HG03342 (cell line): ENCODE measurements at regions not wholly inside any gene's neighbourhood (a gene's known extent, or its start where the extent isn't known, plus 50 kb on each side); places are given as distances from the start of the nearest gene placed in this dataset.

Experiments used
- ATAC-seq: cut with Tn5 transposase; IDR thresholded peaks from one replicate; pipeline ENCODE4 v1.9.1; 2021; ENCODE audit warnings: mild to moderate bottlenecking, moderate library complexity; ENCODE audit not compliant: unreplicated experiment

DNA sequence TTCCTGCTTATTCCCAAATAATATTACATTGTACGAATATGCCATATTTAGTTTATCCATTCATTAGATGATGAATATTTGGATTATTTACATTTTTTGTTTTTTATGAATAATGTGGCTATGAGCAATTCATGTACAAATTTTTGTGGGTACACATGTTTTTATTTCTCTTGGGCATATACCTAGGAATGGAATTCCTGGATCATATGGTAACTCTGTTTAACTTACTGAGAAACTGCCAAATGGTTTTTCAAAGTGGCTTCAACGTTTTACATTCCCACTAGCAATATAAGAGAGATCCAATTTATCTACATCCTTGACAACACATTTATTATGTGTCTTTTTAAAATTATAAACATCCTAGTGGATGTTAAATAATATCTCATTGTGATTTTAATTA lies 362.0 kb upstream of the TMCO5A start:
- no peak for ATAC-seq

GRCh38 chr15:37574985-37575384 lies 359.5 kb upstream of the TMCO5A start:
- no peak for ATAC-seq

GRCh38 chr15:37576952-37577351 lies 357.5 kb upstream of the TMCO5A start:
- no peak for ATAC-seq

DNA sequence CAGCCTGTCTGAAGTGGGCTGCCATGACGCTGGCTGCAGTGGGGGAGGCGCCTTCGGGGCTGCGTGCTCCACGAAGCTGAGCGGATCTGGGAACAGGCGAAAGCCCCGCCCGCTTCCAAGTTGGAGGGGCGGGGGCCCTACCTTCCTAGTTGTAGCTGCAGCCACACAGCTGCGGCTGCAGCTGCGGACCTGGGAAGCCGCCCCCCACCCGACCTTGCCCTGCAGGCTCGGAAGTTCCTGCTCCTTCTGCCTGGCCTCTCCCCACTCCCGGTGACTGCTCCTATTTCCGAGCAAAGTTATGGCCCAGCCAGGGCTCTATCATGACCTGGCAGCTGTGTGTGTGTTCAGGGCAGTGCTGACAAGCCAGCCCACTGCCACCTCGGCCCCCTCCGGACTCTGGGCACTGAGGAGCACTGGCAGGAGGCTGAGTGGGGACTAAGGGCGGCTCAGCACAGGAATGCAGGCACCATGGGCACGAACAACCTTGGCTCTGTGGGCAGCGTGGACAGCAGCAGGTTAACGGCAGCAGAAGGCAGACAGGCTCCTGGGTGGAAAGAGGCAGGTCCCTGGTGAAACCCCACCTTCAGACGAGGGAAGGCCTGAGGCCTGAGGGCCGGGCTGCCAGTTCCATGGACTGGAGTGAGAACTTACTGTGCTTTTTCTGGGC lies 352.4 kb upstream of the TMCO5A start:
- ATAC-seq: no peak

DNA sequence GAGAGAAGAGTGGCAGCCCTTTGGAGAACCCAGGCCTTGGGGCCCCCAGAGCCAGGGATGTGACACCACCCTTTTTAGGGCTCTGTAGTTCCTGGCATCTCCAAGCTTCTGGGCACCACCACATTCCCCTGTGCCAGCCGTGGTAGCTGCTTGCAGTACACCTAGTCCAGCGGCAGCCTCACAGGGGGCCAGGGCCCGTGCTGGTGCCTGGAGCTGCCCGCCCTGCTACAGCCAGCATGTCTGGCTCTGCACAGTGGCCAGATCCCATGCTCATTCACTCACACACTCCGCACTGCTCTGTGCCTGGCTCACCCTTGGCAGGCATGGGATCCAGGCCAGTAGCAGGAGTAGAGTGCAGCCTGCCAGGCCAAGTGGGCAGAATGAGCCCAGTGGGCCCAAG lies 351.6 kb upstream of the TMCO5A start:
- ATAC-seq: no peak

GRCh38 chr15:37586011-37586583 lies 348.3 kb upstream of the TMCO5A start:
- ATAC-seq: no peak

DNA sequence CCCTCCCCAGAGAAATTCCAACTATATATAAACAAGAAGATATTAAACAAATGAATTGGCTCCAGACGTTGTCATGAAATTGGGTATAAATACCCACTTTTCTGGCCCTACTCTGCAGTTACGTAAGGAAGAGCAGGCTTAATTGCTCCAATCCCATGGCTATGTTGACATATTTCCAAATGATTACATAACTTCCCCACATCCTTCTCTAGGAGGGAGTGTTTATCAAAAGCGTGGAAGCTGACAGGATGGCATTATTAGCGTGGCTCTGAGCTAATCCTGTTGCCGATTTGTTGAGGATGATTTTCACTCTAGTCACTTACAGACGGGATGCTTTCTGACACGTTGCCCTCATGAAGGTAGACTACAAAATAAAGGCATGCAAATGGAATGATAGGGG lies 347.5 kb upstream of the TMCO5A start:
- ATAC-seq: no peak

- no peak for ATAC-seq
Measured at GRCh38 chr15:37594417-37594816, 340.0 kb upstream of the TMCO5A start.

GRCh38 chr15:37595426-37595970 lies 338.9 kb upstream of the TMCO5A start:
- ATAC-seq: no peak

DNA sequence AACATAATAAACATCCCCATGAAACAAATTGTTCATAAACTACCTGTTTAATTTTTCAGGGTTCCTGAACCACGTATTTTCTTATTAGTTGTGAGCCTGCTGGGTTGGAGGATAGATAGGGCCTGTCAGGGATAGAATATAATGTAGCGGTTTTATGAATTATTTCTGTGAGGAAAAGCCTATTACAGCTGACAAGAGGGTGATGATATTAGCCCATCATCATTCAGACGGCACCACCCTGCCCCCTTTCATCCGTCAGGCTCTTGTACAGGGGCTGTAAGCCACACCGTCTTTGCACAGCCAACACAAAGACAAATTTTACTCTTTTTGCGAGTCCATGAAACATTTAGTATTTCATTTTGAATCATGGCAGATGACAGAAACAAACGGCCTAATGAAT lies 335.3 kb upstream of the TMCO5A start:
- no peak for ATAC-seq

- ATAC-seq: no peak
Measured at GRCh38 chr15:37616215-37616614, 318.2 kb upstream of the TMCO5A start.

- ATAC-seq: no peak
Measured at GRCh38 chr15:37618353-37618752, 316.1 kb upstream of the TMCO5A start.

DNA sequence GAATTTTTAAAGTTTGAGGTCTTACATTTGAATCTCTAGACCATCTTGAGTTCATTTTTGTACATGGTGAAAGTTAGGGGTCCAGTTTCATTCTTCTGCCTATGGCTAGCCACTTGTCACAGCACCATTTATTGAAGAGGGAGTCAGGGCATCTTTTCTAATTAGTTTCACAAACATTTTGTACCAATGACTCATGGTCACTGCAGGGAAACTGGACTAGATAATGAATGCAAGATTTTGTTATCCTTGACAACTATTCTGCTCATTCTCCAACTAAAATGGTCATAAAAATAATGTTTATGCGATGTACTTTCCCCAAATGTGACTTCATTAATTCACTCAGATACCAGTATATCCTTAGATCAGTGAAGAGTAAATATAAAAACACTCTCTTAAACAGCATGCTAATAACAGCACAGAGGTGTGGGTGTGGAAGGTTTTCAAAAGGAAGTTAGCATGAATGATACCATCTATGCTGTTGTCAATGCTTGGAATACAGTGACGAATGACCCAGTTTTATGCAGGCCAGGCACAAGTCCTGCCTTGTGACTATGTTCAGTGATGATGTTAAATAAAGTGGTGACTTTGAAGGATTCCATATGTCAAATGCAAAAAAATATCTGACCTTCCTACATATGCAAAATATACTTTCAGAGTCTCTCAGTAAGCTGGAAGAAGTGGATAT lies 314.9 kb upstream of the TMCO5A start:
- no peak for ATAC-seq

DNA sequence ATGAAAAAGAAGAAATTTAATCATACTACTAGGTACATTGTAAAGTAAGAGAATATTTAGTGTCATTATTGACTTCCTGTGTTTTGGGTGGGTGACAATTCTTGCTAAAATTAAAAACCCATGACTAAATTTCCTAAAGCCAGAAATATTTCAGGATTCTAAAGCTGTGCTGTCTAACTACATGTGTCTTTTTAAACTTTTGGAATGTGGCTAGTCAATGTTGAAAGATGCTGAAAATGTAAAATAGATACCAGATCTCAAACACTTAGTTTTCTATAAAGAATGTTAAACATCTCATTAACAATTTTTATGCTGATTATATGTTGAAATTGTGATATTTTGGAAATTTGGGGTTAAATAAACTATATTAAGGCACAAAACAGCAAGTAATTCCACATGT lies 308.9 kb upstream of the TMCO5A start:
- no peak for ATAC-seq

- no peak for ATAC-seq
Measured at GRCh38 chr15:37628507-37628906, 305.9 kb upstream of the TMCO5A start.

GRCh38 chr15:37636736-37637135 lies 297.7 kb upstream of the TMCO5A start:
- ATAC-seq: no peak

DNA sequence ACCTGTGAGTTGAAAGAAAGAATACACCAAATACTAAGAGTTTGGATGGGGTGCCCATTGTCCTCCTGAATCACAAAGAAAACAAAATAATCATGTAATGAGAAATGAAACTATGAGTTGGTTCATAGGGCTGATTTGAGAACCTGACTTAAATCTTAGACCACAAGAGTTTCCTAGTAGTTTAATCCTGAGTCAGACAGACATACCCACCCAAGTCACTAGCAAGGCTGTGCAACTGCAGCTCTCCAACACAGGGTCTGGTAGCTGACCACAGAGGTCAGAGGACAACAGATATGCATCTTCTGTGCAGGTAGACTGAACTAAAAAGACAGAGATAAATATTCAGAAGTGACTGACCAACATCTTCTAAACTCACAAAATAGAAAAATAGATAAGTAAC lies 296.3 kb upstream of the TMCO5A start:
- no peak for ATAC-seq

DNA sequence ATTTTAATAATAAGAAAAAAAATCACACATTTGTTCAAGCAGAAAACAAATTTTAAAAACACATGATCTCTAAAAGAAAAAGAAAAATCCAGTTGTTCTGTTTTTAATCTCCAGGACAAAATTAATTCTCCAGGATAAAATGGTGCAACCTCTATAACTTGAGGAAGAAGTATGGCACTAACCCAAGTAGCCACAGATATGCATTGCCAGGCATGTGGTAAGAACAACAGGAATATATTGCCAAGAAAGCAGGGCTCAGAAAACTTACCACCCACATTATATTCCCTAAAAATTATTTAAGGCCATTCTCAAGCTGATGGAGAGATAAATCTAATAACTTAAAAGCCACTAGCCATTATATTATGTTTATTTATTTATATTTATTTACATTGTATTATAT lies 295.7 kb upstream of the TMCO5A start:
- no peak for ATAC-seq

DNA sequence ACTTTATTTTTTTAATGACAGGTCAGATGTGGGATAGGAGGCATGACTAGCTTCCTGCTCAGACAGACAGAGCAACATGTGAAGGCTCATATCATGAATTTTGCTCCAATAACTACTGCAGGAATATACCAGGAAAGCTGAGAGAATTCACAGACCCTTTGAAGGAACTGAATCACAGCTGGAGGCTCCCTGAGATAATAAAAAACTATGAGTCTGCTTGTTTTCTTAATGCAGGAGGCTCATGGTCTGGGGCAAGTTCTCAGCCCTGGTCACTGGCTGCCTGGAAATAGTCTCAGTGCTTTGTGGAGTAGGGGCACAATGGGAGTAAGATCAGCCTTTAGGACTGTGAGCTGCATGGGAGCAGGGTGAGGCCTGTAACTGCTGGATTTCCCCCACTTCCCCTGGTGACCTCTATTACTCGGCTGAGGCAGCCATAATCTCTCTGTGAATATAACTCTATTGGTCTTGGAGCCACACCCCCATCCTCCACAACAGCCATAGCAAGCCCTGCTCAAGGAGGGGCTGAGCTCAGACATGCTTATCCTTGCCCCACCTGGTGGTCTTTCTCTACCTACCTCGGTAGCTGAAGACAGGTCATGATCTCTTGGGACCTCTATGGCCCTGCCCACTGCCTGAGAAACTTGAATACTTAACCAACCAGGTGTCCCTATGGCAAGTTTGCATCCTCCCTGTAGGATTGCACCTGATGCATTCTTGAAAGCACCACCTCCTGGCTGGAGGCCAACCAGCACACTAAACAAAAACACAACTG lies 281.6 kb upstream of the TMCO5A start:
- no peak for ATAC-seq

DNA sequence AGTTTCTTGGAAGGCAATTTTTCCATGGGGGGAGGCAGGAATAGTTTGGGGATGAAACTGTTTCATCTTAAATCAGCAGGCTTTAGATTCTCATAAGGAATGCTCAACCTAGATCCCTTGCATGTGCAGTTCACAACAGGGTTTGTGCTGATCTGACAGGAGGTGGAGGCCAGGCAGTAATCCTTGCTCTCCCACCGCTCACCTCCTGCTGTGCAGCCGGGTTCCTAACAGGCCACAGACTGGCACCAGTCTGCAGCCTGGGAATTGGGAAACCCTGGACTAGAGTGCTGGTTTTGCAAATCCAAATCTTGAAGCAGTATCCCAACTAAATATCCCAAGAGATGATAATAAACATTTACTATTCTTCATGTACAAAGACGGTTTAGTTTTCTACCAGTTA lies 256.3 kb upstream of the TMCO5A start:
- ATAC-seq: no peak

- no peak for ATAC-seq
Measured at GRCh38 chr15:37679627-37680026, 254.8 kb upstream of the TMCO5A start.
